Adrenal gland (tissue), 5 donors: ENCODE measurements at regions not wholly inside any gene's neighbourhood (a gene's known extent, or its start where the extent isn't known, plus 50 kb on each side); places are given as distances from the start of the nearest gene placed in this dataset.
"Not testable (repeated sequence)": the region's sequence is repeated elsewhere in the genome, so short reads cannot be mapped to it uniquely, and the experiment has no call there.

Experiments
- POLR2A ChIP-seq, 2 donors: fragments of 450-650 bp; IDR thresholded peaks; one replicate each; pipeline ENCODE4 v1.6.1; 2017; ENCODE audit warnings: antibody characterized with exemption in 2 of 2, mild to moderate bottlenecking in 2 of 2, moderate library complexity in 1 of 2
- TF ChIP-seq, protein P1 (sequence below), 6 experiments: fragments of 450-650 bp in 4 of 6; fragments of 200-600 bp in 2 of 6; sonication (generic) in 1 of 6; IDR thresholded peaks; 1 replicate in 5 of 6; 2 replicates in 1 of 6; pipeline versions ENCODE4 v1.5.1 to v1.8.0; 2016 to 2021; ENCODE audit warnings: antibody characterized with exemption in 6 of 6, mild to moderate bottlenecking in 2 of 6, moderate library complexity in 1 of 6
- donor health status: DM: no; HTN: no; CAD: no.

DNA sequence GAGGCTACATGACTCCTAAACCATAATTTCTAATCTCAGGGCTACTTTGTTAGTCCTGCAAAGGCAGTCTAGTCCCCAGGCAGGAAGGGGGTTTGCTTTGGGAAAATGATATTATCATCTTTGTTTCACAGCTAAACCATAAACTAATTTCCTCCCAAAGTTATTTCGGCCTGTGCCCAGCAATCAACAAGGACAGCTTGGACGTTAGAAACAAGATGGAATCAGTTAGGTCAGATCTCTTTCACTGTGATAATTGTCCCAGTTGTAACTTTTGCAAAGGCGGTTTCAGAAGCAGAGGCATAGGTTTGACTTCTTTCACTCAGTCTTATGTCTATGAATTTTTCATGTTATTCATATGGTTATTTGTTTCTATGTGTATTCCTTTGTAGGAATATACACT lies 119.1 kb downstream of the PPIAL4G start:
- TF ChIP-seq, protein P1, sequence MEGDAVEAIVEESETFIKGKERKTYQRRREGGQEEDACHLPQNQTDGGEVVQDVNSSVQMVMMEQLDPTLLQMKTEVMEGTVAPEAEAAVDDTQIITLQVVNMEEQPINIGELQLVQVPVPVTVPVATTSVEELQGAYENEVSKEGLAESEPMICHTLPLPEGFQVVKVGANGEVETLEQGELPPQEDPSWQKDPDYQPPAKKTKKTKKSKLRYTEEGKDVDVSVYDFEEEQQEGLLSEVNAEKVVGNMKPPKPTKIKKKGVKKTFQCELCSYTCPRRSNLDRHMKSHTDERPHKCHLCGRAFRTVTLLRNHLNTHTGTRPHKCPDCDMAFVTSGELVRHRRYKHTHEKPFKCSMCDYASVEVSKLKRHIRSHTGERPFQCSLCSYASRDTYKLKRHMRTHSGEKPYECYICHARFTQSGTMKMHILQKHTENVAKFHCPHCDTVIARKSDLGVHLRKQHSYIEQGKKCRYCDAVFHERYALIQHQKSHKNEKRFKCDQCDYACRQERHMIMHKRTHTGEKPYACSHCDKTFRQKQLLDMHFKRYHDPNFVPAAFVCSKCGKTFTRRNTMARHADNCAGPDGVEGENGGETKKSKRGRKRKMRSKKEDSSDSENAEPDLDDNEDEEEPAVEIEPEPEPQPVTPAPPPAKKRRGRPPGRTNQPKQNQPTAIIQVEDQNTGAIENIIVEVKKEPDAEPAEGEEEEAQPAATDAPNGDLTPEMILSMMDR (IDR thresholded peaks at IDR 0.05), result not testable (repeated sequence)
- not testable (repeated sequence) for TF ChIP-seq POLR2A (IDR thresholded peaks at IDR 0.05)
